ENCODE measurements at regions not wholly inside any gene's neighbourhood (a gene's known extent, or its start where the extent isn't known, plus 50 kb on each side); places are given as distances from the start of the nearest gene placed in this dataset.
"Not testable (repeated sequence)": the region's sequence is repeated elsewhere in the genome, so short reads cannot be mapped to it uniquely, and the experiment has no call there.

DNA sequence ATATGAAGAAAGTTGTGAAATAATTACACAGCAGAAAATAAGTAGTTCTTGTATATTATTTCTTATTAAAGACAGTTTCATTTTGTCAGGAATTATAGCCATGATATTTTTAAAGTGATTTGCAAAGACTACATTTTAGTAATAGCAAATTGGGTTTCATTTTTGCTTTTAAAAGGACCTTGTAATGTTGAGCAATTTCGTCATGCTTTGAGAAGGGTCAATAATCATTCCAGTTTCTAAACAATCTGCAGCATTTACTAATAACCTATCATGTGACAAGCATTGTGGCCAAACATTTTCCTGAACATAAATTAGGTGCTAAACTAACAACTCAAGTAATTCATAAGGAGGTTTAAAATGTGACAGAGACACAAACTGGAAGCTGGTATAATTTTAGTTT, 214.4 kb upstream of the CBLB start:
- no peak for DNase-seq

DNA sequence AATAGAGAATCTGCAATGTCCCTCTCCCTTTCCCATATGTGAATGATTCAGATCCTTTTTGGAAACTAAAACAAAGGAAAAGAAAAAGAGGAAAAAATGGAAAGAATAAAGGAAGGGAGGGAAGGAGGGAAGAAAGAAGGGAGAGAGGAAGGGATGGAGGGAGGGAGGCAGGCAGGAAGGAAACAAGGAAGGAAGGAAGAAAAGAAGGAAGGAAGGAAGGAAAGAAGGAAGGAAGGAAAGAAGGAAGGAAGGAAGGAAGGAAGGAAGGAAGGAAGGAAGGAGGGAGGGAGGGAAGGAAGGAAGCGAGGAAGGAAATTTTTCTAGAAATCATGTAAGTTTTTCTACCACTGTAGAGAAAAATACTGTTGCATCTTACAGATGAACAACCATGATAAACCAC, 215.0 kb upstream of the CBLB start:
- no peak for DNase-seq

DNA sequence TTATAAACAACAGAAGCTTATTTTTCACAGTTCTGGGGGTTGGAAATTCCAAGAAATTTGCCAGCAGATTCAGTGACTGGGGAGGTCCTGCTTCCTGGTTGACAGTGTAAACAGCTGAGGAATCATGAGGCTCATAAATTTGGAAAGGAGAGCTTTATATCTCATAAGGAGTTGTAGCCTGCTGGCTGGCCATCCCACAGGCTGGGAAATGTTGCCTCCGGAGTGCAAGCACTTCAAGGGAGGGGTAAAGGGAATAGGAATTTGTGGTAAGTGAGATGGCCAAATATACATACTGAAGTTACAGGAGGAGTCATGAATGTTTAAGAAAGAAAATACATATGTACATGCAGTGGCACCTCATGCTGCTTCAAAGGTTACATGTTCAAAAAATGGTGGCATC, 217.2 kb upstream of the CBLB start:
- DNase-seq, result no peak

DNA sequence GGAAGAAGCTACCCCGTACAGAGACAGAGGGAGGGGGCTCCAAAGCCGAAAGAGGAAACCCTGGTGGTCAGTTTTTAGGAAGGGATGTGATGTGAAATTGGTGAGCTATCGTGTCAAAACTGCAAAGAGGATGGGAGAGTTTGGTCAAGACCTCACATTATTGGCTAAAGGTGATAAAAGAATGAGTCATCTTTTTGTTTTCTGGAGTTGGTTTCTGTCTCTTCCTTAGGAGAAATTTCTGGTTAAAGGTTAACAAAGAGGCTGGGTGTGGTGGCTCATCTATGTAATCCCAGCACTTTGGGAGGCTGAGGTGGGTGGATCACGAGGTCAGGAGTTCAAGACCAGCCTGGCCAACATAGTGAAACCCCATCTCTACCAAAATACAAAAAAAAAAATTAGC, 217.8 kb upstream of the CBLB start:
- DNase-seq, result no peak

DNA sequence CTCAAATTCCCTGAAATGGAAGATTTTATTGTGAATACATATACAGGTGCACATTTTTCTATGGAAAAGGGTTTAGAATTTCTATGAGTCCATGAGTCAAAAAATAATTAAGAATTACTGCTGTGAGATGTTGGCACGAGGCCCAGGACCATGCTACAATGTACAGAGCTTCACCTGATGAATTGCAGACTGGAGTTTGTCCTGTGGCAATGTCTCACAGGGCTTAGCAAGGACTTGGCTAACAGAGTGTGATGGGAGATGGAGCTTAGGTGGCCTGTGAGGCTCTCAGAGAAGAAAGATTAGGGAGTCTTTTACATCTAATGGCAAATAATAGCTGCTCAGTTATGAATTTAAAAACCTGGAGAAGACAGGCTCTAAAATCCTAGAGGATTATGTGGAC, 219.5 kb upstream of the CBLB start:
- no peak for DNase-seq

DNA sequence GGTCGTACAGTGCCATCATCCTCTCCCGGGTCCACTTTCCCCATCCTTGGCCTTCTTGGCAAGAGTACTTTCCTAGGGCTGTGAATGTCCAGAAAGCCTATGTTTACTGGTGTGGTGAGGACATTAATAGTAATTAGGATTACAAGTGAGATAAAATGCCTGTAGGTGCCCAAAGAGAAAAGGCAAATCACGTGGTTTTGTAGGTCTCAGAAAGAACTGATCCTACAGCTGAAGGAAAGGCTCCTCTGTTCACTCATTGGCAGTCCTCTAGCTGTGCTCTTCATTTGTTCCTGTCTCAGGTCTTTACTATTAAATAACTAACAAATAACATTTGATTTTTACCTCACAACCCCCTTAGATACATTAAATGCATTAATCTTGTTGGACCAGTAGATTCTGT, 220.1 kb upstream of the CBLB start:
- DNase-seq, result no peak

- DNase-seq, result no peak
Observed at GRCh38 chr3:106089806-106090205, 221.0 kb upstream of the CBLB start.

- no peak for DNase-seq
Observed at GRCh38 chr3:106092792-106093191, 224.0 kb upstream of the CBLB start.

- DNase-seq, result no peak
Observed at GRCh38 chr3:106093616-106094015, 224.8 kb upstream of the CBLB start.

DNA sequence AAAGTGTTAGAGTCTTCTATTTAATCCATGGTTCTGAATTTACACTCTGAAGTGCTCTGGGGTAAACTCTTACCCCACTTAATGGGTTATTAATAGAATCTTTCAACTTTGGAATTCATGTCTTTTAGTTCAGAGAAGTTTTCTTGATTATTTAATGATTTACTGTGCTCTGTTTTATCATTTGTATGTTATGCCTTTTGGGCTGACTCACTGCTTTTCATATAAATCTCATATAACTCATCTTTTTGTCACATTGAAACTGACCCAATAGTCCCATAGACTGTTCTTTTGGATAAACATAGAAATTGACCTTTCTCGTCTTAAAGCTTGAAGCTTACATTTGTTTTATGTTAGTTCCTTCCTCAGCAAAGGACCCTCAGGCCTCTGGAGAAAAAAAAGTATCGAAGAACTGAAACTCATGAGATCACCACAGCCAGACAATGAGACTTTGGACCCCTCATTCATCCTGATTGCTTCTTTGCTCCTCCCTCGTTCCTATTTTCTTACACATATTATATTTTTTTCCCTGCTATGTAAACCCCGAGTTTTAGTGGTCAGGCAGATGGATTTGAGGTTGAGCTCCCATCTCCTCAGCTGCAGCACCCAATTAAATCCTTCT, 229.1 kb upstream of the CBLB start:
- DNase-seq, result peak; percentile 14

GRCh38 chr3:106103383-106103782, 234.6 kb upstream of the CBLB start:
- no peak for DNase-seq

GRCh38 chr3:106104078-106104477, 235.3 kb upstream of the CBLB start:
- DNase-seq, result no peak

- no peak for DNase-seq
Observed at GRCh38 chr3:106108925-106109324, 240.1 kb upstream of the CBLB start.

DNA sequence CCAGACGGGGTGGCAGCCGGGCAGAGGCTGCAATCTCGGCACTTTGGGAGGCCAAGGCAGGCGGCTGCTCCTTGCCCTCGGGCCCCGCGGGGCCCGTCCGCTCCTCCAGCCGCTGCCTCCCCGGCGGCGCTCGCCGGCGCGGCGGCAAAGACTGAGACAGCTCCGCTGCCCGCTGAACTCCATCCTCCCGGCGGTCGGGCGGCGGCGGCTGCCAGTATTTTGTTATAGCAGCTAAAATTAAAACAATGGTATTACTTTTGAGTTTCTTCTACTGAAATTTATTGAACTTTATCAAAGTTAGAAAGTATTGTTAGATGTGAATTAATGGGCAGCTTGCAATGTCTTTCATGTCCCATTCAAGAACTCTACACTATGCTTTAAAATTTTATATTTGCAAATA, 243.7 kb upstream of the CBLB start:
- not testable (repeated sequence) for DNase-seq

DNA sequence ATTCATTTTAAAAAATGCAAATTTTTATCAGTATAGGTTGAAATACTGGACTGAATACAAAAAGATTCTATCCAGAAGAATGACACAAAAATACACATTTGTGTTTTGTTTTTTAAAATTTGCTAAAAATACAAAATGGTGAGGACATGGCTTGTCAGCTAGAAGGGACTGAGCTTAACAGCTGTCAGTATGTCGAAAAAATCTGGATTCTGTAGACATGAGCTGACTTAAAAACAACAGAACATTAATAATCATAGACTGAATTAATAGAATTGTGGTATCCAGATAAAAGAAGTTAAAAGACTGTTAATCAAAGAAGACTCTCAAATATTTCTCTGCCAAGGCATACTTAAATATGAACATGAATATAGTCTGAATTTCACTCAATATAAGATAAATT, 244.9 kb upstream of the CBLB start:
- no peak for DNase-seq

DNA sequence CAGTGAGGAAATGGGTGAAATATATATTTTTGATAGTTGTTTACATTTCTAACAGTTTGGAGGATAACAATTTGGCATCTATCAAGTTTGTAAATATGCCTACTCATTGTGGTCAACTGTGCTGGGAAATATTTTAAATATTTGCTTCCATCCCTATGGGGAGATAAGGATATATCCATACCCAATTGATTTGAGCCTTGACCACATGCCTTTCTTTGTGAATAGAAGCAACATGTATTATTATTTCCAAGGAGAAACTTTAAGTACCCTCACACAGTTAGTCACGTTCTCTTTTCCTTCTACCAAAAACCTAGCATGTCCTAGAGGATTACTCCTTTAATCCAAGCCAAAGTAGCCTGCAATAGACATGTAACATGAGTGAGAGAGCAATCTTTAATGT, 245.4 kb upstream of the CBLB start:
- DNase-seq, result peak; percentile 63

DNA sequence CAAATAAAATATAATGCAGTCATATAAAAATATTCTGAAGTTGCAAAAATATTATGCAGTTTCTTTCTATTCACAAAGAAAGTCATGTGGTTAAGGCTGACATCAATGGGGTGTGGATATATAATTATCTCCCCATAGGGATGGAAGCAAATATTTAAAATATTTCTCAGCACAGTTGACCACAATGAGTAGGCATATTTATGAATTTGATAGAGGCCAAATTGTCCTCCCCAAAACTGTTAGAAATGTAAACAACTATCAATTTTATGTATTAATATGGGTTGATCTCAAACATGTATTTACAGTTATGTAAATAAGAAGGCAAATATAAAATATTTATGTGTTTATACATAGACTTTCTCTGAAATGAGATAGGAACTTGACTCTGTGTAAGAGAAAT, 246.0 kb upstream of the CBLB start:
- DNase-seq, result peak; percentile 68

GRCh38 chr3:106115557-106115956, 246.7 kb upstream of the CBLB start:
- DNase-seq, result no peak

GRCh38 chr3:106116733-106117489, 248.1 kb upstream of the CBLB start:
- DNase-seq, result no peak

- no peak for DNase-seq
Observed at GRCh38 chr3:106117490-106117858, 248.7 kb upstream of the CBLB start.

DNA sequence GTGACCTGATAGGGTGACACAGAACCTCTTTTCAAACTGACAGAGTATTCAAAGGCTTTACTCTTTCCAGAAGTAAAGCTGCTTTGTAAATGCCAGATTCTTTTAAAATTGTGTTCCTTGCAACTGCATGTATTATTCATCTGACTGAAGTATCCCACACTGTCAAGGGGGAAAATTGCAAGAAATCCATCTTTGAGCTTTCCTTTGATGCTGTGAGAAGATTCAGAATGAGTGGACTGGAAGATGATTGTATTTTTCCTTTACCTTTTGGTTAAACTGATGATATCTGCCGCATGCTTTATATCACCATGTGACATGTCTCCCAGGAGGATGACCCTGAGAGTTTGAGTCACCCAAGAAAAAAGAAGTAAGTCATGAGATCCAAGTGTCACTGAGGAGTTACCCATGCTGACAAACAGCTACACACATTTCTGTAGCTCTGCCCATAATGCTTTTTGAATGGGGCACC, 250.8 kb upstream of the CBLB start:
- peak; percentile 54 for DNase-seq

DNA sequence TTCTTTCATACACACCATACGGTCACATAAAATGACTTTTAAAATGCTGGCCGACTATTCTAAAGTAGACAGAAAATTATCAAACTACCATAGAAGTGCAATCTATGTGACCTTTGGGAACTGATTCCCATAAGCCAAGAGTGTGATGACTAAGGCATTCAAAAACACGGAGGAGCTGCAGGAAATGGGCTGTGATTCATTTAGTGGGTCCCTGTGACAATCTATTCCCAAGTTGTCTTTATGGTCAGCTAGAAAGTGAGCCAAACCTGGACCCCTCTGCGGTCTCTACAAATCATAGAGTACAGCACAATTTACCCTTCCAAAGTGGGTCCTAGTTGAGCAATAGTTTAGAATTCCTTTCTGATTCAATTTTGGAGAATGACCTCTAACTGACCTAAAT, 251.5 kb upstream of the CBLB start:
- DNase-seq, result peak; percentile 65

DNA sequence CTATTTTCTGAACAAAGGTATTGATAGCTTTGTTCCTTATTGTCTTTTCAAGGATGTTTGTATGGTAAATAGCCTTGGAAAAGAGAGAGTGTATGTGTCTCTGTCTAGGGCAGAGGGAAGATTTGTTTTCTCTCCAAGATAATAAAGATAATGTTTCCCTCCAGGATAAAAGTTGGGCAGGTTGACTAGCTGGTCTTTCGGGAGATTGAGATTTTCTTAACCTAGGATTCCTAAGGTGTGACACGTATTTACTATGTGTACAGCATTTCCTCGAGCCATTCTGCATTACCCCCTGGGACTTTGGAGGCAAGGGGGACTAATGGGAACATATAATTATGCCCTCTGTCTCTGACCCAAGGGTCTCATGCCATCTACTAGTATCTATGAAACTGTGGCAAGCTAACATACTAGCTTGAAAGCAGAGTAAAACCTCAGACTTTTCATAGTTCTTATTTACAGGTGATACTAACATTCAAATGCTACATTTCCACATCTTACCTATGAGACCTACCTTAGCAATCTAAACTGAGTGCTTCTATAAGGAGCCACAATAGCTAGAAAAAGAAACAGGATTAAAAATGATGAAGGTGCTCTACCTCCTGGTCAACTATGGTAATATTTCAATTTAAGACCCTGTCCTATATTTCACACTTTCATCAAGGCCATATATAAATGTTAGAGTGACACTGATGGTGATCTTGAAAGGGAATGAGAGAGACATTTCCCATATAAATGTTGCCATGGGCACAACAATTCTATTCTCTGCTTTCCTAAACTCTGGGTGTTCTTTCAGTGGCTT, 252.9 kb upstream of the CBLB start:
- no peak for DNase-seq

DNA sequence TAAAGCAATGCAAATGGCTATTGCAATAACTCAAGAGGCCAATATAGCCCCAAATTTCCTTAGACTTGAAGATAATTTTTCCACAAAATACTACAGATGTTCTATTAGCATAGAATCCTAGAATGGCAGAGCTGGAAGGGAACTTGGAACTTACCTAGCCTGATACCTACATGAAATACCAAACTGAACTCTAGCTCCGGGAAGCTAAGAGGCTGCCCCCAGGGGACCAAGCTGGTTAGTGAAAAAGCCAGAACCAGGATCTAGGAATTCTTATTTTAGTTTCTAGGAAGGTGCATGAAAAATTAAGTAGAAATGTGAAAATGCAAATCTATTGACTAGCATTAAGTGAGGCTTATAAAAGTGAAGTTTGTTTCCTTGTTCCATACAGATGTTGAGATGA, 256.0 kb upstream of the CBLB start:
- no peak for DNase-seq
